ENCODE measurements at regions not wholly inside any gene's neighbourhood (a gene's known extent, or its start where the extent isn't known, plus 50 kb on each side); places are given as distances from the start of the nearest gene placed in this dataset.
"Not testable (repeated sequence)": the region's sequence is repeated elsewhere in the genome, so short reads cannot be mapped to it uniquely, and the experiment has no call there.

DNA sequence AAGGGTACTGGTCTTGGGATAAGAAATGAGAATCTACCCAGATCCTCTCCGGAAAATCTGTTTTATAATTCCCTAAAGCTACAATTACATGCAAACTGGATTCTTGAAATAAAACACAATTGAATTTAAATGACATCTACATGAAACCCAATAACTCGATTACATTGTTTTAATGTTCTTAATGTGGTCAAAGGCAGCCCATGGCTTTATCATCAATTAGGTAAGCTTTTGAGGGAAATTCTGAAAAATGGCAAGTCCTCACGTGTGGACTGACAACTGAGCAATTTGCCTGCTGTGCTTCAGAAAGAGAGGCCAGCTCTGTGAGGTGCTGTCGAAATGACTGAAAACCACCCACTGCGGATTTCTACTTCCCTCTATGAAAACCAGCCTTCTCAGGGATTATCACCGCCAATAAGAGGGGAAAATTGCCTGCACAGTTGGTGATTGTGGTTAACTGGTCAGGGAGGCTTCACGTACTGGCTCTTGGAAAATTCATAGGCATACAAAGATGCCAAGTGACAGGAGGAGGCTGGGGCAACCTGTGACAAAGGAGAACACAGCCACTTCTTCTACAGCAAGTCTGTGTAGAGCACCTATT is 200.8 kb upstream of the SLCO3A1 start:
- no peak for TF ChIP-seq CTCF (IDR thresholded peaks at IDR 0.05; ENCODE audit: borderline replicate concordance, control extremely low read depth, extremely low read depth, insufficient read depth, missing control alignments)
- in situ Hi-C loops (cut with MboI; ENCODE audit: low sequenced_read_pairs, unreplicated experiment): no loop called here
- DNase-seq (ENCODE audit: low spot score): no peak

- in situ Hi-C loops (cut with MboI; ENCODE audit: low sequenced_read_pairs, unreplicated experiment); DNase-seq (ENCODE audit: low spot score): not testable (repeated sequence)
Observed at GRCh38 chr15:91655563-91656290, 197.8 kb upstream of the SLCO3A1 start.

DNA sequence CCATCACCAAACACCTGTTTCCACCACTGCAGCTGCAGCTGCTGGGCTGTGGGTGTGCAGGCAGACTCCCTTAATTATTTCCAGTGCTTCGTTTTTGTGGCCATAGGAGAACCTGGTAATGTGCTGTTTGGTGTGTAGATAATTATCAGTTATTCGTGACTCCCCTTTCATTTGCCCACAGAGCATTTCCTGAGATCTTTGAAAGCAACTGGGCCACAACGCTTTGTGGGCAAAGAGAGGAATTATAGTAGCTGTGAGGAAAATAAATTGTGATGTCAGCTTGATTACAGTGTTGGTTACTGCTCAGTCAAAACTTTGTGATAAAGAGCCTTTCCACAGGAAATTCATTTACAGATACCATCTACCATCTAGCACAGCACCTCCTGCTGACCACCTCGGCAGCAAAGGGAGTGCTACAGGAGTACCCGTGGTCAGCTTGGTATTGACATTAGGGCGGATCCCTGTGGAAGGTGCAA is 193.3 kb upstream of the SLCO3A1 start:
- no peak for TF ChIP-seq CTCF (IDR thresholded peaks at IDR 0.05; ENCODE audit: borderline replicate concordance, control extremely low read depth, extremely low read depth, insufficient read depth, missing control alignments)
- DNase-seq (ENCODE audit: low spot score): no peak
- in situ Hi-C loops (cut with MboI; ENCODE audit: low sequenced_read_pairs, unreplicated experiment): no loop called here

DNA sequence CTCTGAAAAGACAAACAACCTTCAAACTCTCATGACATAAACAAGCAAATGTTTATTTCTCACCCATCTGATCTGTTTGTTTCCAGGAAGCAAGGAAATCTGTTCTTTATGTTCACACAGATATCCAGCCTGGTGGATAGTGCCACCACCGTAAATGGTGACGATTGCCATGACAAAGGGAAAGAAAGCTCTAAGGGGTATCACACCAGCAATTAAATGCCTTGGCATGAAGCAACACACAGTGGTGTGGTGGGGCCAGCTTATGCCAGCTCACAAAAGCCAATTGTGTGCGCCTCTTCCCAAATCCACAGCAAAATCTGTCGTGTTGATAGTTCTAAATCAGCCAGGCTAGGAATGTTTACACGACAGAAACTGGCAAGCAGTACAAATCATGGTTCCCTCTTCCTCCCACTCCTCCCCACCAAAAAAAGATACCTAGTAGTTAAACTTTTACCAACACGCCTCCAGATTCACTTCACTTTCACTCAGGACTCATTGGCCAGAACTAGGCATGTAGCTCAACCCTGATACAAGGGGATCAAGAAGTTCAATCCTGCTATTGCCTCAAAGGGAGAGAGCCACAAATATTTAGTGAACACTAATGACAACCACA is 189.2 kb upstream of the SLCO3A1 start:
- in situ Hi-C loops (cut with MboI; ENCODE audit: low sequenced_read_pairs, unreplicated experiment): no loop called here
- no peak for TF ChIP-seq CTCF (IDR thresholded peaks at IDR 0.05; ENCODE audit: borderline replicate concordance, control extremely low read depth, extremely low read depth, insufficient read depth, missing control alignments)
- no peak for DNase-seq (ENCODE audit: low spot score)

- TF ChIP-seq CTCF (IDR thresholded peaks at IDR 0.05; ENCODE audit: borderline replicate concordance, control extremely low read depth, extremely low read depth, insufficient read depth, missing control alignments): no peak
- DNase-seq (ENCODE audit: low spot score): no peak
- in situ Hi-C loops (cut with MboI; ENCODE audit: low sequenced_read_pairs, unreplicated experiment): no loop called here
Observed at GRCh38 chr15:91665212-91665611, 188.3 kb upstream of the SLCO3A1 start.

GRCh38 chr15:91668370-91668769 is 185.1 kb upstream of the SLCO3A1 start:
- no peak for TF ChIP-seq CTCF (IDR thresholded peaks at IDR 0.05; ENCODE audit: borderline replicate concordance, control extremely low read depth, extremely low read depth, insufficient read depth, missing control alignments)
- no peak for DNase-seq (ENCODE audit: low spot score)
- in situ Hi-C loops (cut with MboI; ENCODE audit: low sequenced_read_pairs, unreplicated experiment): no loop called here

- in situ Hi-C loops (cut with MboI; ENCODE audit: low sequenced_read_pairs, unreplicated experiment): no loop called here
- DNase-seq (ENCODE audit: low spot score): no peak
- no peak for TF ChIP-seq CTCF (IDR thresholded peaks at IDR 0.05; ENCODE audit: borderline replicate concordance, control extremely low read depth, extremely low read depth, insufficient read depth, missing control alignments)
Observed at GRCh38 chr15:91670108-91670507, 183.4 kb upstream of the SLCO3A1 start.

All from GM13976 (cell line).